Endothelial cell (in vitro differentiated cells): ENCODE measurements at regions not wholly inside any gene's neighbourhood (a gene's known extent, or its start where the extent isn't known, plus 50 kb on each side); places are given as distances from the start of the nearest gene placed in this dataset.
"Not testable (repeated sequence)": the region's sequence is repeated elsewhere in the genome, so short reads cannot be mapped to it uniquely, and the experiment has no call there.

ENCODE experiments used
- DNase-seq: peaks from one replicate; pipeline ENCODE4 v3.0.0; 2021; ENCODE audit warnings: low spot score
- H3K27ac Mint-ChIP-seq: one replicate; pipeline ENCODE4 v1.8.0; 2021; ENCODE audit warnings: mixed read lengths, inconsistent platforms; ENCODE audit not compliant: unreplicated experiment
- H3K27me3 Mint-ChIP-seq: one replicate; pipeline ENCODE4 v1.8.0; 2021; ENCODE audit warnings: mild to moderate bottlenecking, moderate library complexity, mixed read lengths, inconsistent platforms; ENCODE audit not compliant: unreplicated experiment
- H3K36me3 Mint-ChIP-seq: one replicate; pipeline ENCODE4 v1.8.0; 2021; ENCODE audit warnings: mild to moderate bottlenecking, low read depth, mixed read lengths, inconsistent platforms; ENCODE audit not compliant: unreplicated experiment
- H3K4me1 Mint-ChIP-seq: one replicate; pipeline ENCODE4 v1.8.0; 2021; ENCODE audit warnings: mild to moderate bottlenecking, mixed read lengths, inconsistent platforms; ENCODE audit not compliant: unreplicated experiment
- H3K4me3 Mint-ChIP-seq: one replicate; pipeline ENCODE4 v1.8.0; 2021; ENCODE audit warnings: mild to moderate bottlenecking, mixed read lengths, inconsistent platforms; ENCODE audit not compliant: unreplicated experiment
- H3K9me3 Mint-ChIP-seq: one replicate; pipeline ENCODE4 v1.8.0; 2021; ENCODE audit warnings: mixed read lengths, inconsistent platforms; ENCODE audit not compliant: unreplicated experiment
- TF ChIP-seq, protein P1 (sequence below): fragments of 200-600 bp; sonication (generic); IDR thresholded peaks from one replicate; pipeline ENCODE4 v1.5.0; 2021; ENCODE audit warnings: antibody characterized with exemption; ENCODE audit not compliant: unreplicated experiment

GRCh38 chr2:190005513-190005912, 57.0 kb downstream of the MSTN start:
- DNase-seq, result no peak
- Mint-ChIP-seq H3K4me1 (no peaks in the 10 kb centered on the region), H3K27me3 (no peaks in the 10 kb centered on the region), H3K4me3 (no peak overlapping the region), H3K27ac (no peak overlapping the region), H3K9me3 (no peaks in the 10 kb centered on the region), H3K36me3 (no peaks in the 10 kb centered on the region)
- TF ChIP-seq, protein P1, sequence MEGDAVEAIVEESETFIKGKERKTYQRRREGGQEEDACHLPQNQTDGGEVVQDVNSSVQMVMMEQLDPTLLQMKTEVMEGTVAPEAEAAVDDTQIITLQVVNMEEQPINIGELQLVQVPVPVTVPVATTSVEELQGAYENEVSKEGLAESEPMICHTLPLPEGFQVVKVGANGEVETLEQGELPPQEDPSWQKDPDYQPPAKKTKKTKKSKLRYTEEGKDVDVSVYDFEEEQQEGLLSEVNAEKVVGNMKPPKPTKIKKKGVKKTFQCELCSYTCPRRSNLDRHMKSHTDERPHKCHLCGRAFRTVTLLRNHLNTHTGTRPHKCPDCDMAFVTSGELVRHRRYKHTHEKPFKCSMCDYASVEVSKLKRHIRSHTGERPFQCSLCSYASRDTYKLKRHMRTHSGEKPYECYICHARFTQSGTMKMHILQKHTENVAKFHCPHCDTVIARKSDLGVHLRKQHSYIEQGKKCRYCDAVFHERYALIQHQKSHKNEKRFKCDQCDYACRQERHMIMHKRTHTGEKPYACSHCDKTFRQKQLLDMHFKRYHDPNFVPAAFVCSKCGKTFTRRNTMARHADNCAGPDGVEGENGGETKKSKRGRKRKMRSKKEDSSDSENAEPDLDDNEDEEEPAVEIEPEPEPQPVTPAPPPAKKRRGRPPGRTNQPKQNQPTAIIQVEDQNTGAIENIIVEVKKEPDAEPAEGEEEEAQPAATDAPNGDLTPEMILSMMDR, result no peak

DNA sequence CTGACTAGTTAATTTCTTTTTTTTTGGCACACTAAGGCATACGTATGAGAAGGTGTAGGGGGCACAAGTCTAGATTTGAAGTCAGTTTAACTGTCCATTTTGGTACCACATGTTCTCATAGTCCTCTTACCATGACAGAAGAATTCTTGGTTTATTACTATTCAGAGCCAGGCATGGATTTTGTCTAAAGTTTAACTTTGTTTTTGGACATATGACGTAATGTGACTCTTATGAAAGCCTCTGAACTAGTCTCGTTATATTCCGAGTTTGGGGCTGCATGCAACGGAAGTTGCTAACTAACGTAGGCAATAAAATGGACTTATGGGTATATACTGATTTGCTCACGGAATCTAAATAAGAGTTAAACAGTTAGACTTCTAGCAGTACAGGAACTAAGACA, 62.9 kb downstream of the MSTN start:
- Mint-ChIP-seq H3K36me3 (no peaks in the 10 kb centered on the region), H3K9me3 (no peaks in the 10 kb centered on the region), H3K4me1 (no peaks in the 10 kb centered on the region), H3K4me3 (no peak overlapping the region), H3K27ac (no peak overlapping the region), H3K27me3 (no peaks in the 10 kb centered on the region)
- TF ChIP-seq, protein P1, result no peak
- no peak for DNase-seq

DNA sequence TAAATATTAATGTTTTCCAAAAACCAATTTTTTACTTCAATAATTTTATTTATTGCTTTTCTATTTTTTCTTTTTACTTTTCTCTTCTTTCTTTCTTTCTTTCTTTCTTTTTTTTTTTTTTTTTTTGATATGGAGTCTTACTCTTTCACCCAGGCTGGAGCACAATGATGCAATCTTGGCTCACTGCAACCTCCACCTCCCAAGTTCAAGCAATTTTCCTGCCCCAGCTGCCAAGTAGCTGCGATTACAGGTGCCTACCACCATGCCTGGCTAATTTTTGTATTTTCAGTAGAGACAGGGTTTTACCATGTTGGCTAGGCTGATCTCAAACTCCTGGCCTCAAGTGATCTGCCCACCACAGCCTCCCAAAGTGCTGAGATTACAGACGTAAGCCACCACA, 63.9 kb downstream of the MSTN start:
- not testable (repeated sequence) for H3K27ac Mint-ChIP-seq, H3K4me3 Mint-ChIP-seq, H3K36me3 Mint-ChIP-seq, H3K27me3 Mint-ChIP-seq, H3K4me1 Mint-ChIP-seq, DNase-seq, H3K9me3 Mint-ChIP-seq

DNA sequence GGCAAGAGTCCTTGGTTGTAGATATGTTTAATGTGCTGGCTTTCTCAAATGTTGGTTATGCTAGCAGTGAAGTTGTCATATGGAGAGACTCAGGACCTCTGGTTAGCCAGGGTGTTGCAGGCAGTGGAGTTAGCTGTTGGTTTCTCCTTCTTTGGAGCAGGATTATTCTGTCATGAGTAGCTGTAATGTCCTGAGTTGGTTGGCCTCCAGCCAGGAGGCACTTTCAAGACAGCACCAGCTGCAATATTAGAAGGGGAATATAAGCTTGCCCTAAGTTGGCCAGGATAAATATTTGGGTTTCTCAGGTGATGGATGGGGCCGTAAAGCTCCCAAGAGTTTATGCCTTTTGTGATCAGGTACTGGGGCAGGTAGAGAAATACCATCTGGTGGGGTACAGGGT, 65.5 kb downstream of the MSTN start:
- Mint-ChIP-seq H3K27me3 (no peaks in the 10 kb centered on the region), H3K9me3 (no peaks in the 10 kb centered on the region), H3K4me3 (no peak overlapping the region), H3K36me3 (no peaks in the 10 kb centered on the region), H3K27ac (no peak overlapping the region), H3K4me1 (no peaks in the 10 kb centered on the region)
- TF ChIP-seq, protein P1, result no peak
- DNase-seq, result no peak

GRCh38 chr2:189995679-189996078, 66.8 kb downstream of the MSTN start:
- Mint-ChIP-seq H3K4me3 (no peak overlapping the region), H3K27me3 (no peaks in the 10 kb centered on the region), H3K36me3 (no peaks in the 10 kb centered on the region), H3K9me3 (no peaks in the 10 kb centered on the region), H3K27ac (no peak overlapping the region), H3K4me1 (no peaks in the 10 kb centered on the region)
- no peak for DNase-seq
- TF ChIP-seq, protein P1, result no peak
